ENCODE measurements at regions not wholly inside any gene's neighbourhood (a gene's known extent, or its start where the extent isn't known, plus 50 kb on each side); places are given as distances from the start of the nearest gene placed in this dataset.

DNA sequence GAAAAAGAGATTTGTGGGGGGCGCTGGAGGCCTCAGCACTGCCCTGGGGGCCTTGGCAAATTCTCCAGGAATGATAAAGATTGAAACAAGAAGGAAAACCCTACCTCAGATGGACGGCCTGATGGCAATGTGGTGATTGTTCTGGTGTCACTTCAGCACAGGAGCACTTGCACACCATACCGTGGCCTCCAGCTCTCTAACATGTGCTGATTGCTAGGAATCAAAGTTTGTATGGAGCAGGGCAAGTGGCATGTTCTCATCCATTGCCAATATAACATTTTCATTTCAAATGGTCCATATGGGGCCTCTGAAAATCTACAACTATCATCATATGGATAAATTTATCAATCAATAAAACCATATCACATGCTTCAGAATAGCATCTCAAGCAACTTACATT lies 253.0 kb downstream of the DEPDC1B start:
- Histone ChIP-seq H3F3A (ENCODE audit: low read depth) (no peaks in the 10 kb centered on the region), H4K20me1 (ENCODE audit: insufficient read depth, low read length, poor library complexity, severe bottlenecking) (no peaks in the 10 kb centered on the region), H3K9ac (ENCODE audit: low read depth, low read length, poor library complexity, severe bottlenecking) (no peak overlapping the region), H3K4me3 (ENCODE audit: low read length, poor library complexity, severe bottlenecking) (no peak overlapping the region), H3K9me2 (replicated peaks; ENCODE audit: low read depth, low read length) (no peaks in the 10 kb centered on the region), H3K9me3 (ENCODE audit: insufficient read depth, low read depth, low read length) (no peaks in the 10 kb centered on the region), H3K4me2 (ENCODE audit: low read depth, low read length, poor library complexity, severe bottlenecking) (no peak overlapping the region), H3K27me3 (ENCODE audit: insufficient read depth, low read length, poor library complexity, severe bottlenecking) (no peaks in the 10 kb centered on the region), H3K4me1 (ENCODE audit: insufficient read depth, low read length, poor library complexity, severe bottlenecking) (no peaks in the 10 kb centered on the region), H2AFZ (ENCODE audit: low read length) (no peak overlapping the region), H3K36me3 (ENCODE audit: insufficient read depth, low read length) (no peaks in the 10 kb centered on the region), H3K79me2 (ENCODE audit: insufficient read depth, low read length) (no peaks in the 10 kb centered on the region)
- TF ChIP-seq EZH2phosphoT487 (IDR thresholded peaks at IDR 0.05; ENCODE audit: borderline replicate concordance) = no peak

DNA sequence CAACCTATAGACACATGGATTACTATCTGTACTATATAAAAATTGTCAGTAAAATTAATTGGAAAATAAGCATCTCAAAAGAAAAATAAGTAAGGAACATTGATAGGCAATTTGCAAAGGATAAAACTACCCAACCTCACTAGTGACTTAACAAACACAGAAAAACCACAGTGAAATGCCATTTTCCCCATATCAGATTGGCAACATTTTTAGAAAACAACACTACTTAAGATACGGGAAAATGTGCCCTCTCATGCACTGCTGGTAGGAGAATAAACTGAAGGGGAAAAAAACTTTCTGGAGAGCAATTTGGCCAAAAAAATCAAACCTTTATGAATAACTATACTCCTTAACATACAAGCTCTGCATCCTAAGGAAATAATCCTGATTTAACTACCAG lies 254.0 kb downstream of the DEPDC1B start:
- no peaks in the 10 kb centered on the region for H3K9me3 ChIP-seq (ENCODE audit: insufficient read depth, low read depth, low read length)
- H2AFZ ChIP-seq (ENCODE audit: low read length) = no peak overlapping the region
- no peaks in the 10 kb centered on the region for H3F3A ChIP-seq (ENCODE audit: low read depth)
- H3K4me1 ChIP-seq (ENCODE audit: insufficient read depth, low read length, poor library complexity, severe bottlenecking) = no peaks in the 10 kb centered on the region
- no peak overlapping the region for H3K9ac ChIP-seq (ENCODE audit: low read depth, low read length, poor library complexity, severe bottlenecking)
- TF ChIP-seq, protein P1, sequence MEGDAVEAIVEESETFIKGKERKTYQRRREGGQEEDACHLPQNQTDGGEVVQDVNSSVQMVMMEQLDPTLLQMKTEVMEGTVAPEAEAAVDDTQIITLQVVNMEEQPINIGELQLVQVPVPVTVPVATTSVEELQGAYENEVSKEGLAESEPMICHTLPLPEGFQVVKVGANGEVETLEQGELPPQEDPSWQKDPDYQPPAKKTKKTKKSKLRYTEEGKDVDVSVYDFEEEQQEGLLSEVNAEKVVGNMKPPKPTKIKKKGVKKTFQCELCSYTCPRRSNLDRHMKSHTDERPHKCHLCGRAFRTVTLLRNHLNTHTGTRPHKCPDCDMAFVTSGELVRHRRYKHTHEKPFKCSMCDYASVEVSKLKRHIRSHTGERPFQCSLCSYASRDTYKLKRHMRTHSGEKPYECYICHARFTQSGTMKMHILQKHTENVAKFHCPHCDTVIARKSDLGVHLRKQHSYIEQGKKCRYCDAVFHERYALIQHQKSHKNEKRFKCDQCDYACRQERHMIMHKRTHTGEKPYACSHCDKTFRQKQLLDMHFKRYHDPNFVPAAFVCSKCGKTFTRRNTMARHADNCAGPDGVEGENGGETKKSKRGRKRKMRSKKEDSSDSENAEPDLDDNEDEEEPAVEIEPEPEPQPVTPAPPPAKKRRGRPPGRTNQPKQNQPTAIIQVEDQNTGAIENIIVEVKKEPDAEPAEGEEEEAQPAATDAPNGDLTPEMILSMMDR (conservative IDR thresholded peaks at IDR 0.05; ENCODE audit: low read length) = no peak
- no peak for TF ChIP-seq EZH2phosphoT487 (IDR thresholded peaks at IDR 0.05; ENCODE audit: borderline replicate concordance)
- H3K36me3 ChIP-seq (ENCODE audit: insufficient read depth, low read length) = no peaks in the 10 kb centered on the region
- H4K20me1 ChIP-seq (ENCODE audit: insufficient read depth, low read length, poor library complexity, severe bottlenecking) = no peaks in the 10 kb centered on the region
- no peak overlapping the region for H3K4me2 ChIP-seq (ENCODE audit: low read depth, low read length, poor library complexity, severe bottlenecking)
- H3K27me3 ChIP-seq (ENCODE audit: insufficient read depth, low read length, poor library complexity, severe bottlenecking) = no peaks in the 10 kb centered on the region
- no peaks in the 10 kb centered on the region for H3K79me2 ChIP-seq (ENCODE audit: insufficient read depth, low read length)
- H3K4me3 ChIP-seq (ENCODE audit: low read length, poor library complexity, severe bottlenecking) = no peak overlapping the region
- no peaks in the 10 kb centered on the region for H3K9me2 ChIP-seq (replicated peaks; ENCODE audit: low read depth, low read length)

DNA sequence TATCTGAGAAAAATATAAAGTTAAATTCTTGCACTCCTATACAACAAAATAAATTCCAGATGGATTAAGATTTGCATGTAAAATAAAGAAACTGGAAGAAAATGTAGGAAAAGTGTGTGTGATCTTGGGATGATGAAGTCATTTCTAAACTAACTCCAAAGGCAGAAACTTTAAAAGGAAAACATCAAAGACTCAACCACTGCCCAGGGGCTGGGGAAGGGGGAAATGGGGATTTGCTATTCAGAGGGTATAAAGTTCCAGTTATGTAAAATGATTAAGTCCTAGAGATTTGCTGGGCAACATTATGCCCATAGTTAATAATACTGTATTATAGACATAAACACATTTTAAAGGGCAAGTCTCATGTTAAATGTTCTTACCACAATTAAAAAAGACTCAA lies 254.5 kb downstream of the DEPDC1B start:
- TF ChIP-seq, protein P1 (conservative IDR thresholded peaks at IDR 0.05; ENCODE audit: low read length) = no peak
- no peak for TF ChIP-seq EZH2phosphoT487 (IDR thresholded peaks at IDR 0.05; ENCODE audit: borderline replicate concordance)
- Histone ChIP-seq H2AFZ (ENCODE audit: low read length) (no peak overlapping the region), H4K20me1 (ENCODE audit: insufficient read depth, low read length, poor library complexity, severe bottlenecking) (no peaks in the 10 kb centered on the region), H3K4me3 (ENCODE audit: low read length, poor library complexity, severe bottlenecking) (no peak overlapping the region), H3K9me3 (ENCODE audit: insufficient read depth, low read depth, low read length) (no peaks in the 10 kb centered on the region), H3K4me1 (ENCODE audit: insufficient read depth, low read length, poor library complexity, severe bottlenecking) (no peaks in the 10 kb centered on the region), H3K36me3 (ENCODE audit: insufficient read depth, low read length) (no peaks in the 10 kb centered on the region), H3F3A (ENCODE audit: low read depth) (no peaks in the 10 kb centered on the region), H3K4me2 (ENCODE audit: low read depth, low read length, poor library complexity, severe bottlenecking) (no peak overlapping the region), H3K27me3 (ENCODE audit: insufficient read depth, low read length, poor library complexity, severe bottlenecking) (no peaks in the 10 kb centered on the region), H3K9me2 (replicated peaks; ENCODE audit: low read depth, low read length) (no peaks in the 10 kb centered on the region), H3K9ac (ENCODE audit: low read depth, low read length, poor library complexity, severe bottlenecking) (no peak overlapping the region), H3K79me2 (ENCODE audit: insufficient read depth, low read length) (no peaks in the 10 kb centered on the region)

DNA sequence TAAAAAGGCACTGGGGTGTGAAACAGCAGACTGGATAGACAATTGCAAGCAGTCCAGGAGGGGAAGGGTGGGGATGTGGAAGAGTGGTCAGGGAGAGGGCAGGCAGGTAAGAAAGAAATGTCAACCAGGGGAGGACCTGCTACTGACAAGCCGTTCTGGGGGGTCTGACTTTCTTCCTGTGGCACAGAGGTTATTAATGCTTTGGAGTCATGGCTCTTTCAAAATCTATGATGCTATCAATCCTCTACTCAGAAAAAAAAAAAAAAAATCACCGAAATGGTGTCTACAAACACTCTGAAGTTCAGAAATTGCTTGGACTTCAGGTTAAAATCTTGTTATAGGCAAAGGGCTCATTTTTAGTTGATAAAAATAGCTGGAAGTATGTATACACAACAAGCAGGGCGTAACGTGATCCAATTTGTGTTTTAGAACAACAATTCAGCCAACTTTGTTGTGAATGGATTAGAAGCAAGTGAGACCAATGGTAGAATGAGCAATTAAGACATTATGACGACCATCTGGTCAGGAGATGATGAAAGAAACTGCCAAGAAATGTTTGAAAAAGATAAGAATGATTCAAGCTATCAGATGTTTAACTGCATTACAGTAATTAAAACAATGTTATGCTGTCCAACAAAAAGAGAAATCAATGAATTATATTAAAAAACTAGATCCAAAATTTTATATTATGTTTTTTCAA lies 255.2 kb downstream of the DEPDC1B start:
- Histone ChIP-seq H2AFZ (ENCODE audit: low read length) (no peak overlapping the region), H3K4me3 (ENCODE audit: low read length, poor library complexity, severe bottlenecking) (no peak overlapping the region), H3K79me2 (ENCODE audit: insufficient read depth, low read length) (no peaks in the 10 kb centered on the region), H3K27me3 (ENCODE audit: insufficient read depth, low read length, poor library complexity, severe bottlenecking) (no peaks in the 10 kb centered on the region), H4K20me1 (ENCODE audit: insufficient read depth, low read length, poor library complexity, severe bottlenecking) (no peaks in the 10 kb centered on the region), H3K36me3 (ENCODE audit: insufficient read depth, low read length) (no peaks in the 10 kb centered on the region), H3K4me1 (ENCODE audit: insufficient read depth, low read length, poor library complexity, severe bottlenecking) (no peaks in the 10 kb centered on the region), H3K9ac (ENCODE audit: low read depth, low read length, poor library complexity, severe bottlenecking) (no peak overlapping the region), H3F3A (ENCODE audit: low read depth) (no peaks in the 10 kb centered on the region), H3K9me3 (ENCODE audit: insufficient read depth, low read depth, low read length) (no peaks in the 10 kb centered on the region), H3K9me2 (replicated peaks; ENCODE audit: low read depth, low read length) (no peaks in the 10 kb centered on the region), H3K4me2 (ENCODE audit: low read depth, low read length, poor library complexity, severe bottlenecking) (no peak overlapping the region)
- TF ChIP-seq, protein P1 (conservative IDR thresholded peaks at IDR 0.05; ENCODE audit: low read length) = no peak
- TF ChIP-seq EZH2phosphoT487 (IDR thresholded peaks at IDR 0.05; ENCODE audit: borderline replicate concordance) = no peak

Measured in Loucy (cell line).